CD4-positive, alpha-beta T cell treated with Interleukin-4 for 1 hour (primary cell): ENCODE measurements at regions not wholly inside any gene's neighbourhood (a gene's known extent, or its start where the extent isn't known, plus 50 kb on each side); places are given as distances from the start of the nearest gene placed in this dataset.
"Not testable (repeated sequence)": the region's sequence is repeated elsewhere in the genome, so short reads cannot be mapped to it uniquely, and the experiment has no call there.

ENCODE experiments used
- DNase-seq, 2 donors: peaks; one replicate each; pipeline ENCODE4 v3.0.0-alpha.2; 2020 to 2022

DNA sequence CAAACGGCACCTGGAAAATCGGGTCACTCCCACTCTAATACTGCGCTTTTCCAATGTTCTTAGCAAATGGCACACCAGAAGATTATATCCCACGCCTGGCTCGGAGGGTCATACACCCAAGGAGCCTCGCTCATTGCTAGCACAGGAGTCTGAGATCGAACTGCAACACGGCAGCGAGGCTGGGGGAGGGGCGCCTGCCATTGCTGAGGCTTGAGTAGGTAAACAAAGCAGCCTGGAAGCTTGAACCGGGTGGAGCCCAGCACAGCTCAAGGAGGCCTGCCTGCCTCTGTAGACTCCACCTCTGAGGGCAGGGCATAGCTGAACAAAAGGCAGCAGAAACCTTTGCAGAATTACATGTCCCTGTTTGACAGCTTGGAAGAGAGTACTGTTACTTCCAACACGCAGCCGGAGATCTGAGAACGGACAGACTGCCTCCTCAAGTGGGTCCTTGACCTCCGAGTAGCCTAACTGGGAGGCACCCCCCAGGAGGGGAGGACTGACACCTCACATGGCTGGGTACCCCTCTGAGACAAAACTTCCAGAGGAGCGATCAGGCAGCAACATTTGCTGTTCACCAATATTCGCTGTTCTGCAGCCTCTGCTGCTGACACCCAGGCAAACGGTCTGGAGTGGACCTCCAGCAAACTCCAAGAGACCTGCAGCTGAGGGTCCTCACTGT is 472.3 kb upstream of the PHF14 start:
- not testable (repeated sequence) for DNase-seq

DNA sequence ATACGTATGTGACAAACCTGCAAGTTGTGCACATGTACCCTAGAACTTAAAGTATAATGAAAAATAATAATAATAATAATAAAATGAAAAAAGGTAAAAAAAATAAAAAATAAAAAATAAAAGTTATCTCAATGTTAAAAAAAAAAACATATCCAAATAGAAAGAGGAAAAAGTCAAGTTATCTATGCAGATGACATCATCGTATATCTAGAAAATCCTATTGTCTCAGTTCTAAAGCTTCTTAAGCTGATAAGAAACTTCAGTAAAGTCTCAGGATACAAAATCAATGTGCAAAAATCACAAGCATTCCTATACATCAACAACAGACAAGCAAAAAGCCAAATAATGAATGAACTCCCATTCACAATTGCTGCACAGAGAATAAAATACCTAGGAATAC is 466.6 kb upstream of the PHF14 start:
- DNase-seq, result no peak

DNA sequence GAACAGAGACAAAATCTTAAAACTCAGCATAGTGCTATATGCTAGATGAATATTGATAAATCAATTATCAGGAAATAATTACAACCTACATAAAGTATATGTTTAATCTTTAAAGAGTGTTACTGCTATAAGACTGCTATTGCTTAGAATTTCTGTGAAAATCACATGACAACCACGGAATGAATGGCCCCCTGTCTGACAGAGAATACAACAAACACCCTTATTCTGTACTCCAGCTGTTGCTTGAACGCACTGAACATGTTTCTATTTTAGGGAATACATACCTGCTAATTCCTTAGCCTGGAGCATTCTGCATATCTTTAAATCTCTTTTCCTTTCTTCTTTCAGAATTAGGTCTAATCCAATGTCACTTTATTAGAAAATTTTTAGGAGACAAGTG is 452.4 kb upstream of the PHF14 start:
- no peak for DNase-seq

DNA sequence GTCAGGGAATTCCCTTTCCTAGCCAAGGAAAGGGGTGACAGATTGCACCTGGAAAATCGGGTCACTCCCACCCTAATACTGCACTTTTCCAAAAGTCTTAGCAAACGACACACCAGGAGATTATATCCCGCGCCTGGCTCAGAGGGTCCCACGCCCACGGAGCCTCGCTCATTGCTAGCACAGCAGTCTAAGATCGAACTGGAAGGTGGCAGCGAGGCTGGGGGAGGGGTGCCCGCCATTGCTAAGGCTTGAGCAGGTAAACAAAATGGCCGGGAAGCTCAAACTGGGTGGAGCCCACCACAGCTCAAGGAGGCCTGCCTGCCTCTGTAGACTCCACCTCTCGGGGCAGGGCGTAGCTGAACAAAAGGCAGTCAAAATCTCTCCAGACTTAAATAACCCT is 440.2 kb upstream of the PHF14 start:
- DNase-seq, result not testable (repeated sequence)

DNA sequence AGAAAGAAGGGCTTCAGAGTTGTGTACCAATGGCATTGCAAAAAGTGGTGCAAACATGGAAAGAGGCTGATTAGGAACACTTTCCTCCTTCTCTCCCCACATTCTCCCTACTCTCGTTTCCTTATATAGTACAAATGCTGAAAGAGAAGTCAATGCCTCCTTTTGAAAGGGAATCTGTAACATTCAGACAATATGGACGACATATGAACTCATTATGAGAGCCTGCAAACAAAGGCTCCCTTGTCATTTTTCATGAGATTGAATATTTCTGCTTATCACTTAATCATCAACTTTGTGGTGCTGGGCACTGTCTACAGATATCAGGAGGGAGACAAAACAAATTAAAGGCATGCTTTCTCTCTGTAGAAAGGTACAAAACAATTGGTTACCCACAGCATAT is 437.1 kb upstream of the PHF14 start:
- DNase-seq, result no peak

DNA sequence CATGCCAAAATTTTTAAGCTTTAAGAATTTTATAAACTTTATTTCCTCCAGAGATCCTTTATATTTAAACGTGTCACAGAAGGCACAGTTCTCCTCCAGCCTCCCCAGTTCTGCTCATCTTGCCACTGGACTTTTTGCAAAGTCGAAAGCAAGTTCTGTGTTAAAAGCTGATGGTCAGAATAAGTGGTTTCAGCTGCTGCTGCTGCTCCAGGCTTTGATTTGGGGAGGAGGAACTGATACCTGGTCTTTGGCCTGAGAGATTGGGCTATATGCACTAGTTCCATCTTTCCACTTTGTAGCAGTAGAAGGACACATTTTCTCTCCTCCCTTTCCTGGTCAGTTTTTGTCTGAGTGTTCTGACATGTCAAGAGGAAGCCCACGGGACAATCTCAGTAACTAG is 435.9 kb upstream of the PHF14 start:
- DNase-seq, result no peak

DNA sequence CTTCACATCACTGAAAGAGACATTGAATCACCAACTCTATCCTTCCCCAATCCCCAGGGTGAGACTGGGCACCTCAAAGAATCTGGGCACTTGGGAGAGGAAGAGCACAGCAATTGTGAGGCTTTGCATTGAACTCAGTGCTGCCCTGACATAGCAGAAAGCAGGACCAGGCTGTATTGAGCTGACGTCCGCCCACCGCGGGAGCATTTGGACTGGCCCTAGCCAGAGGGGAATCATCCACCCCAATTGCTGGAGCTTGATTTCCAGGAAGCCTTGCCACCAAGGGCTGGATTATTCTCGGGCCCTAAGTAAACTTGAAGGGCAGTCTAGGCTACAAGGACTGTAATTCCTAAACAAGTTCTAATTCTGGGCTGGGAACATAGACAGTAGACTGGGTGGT is 416.3 kb upstream of the PHF14 start:
- no peak for DNase-seq

DNA sequence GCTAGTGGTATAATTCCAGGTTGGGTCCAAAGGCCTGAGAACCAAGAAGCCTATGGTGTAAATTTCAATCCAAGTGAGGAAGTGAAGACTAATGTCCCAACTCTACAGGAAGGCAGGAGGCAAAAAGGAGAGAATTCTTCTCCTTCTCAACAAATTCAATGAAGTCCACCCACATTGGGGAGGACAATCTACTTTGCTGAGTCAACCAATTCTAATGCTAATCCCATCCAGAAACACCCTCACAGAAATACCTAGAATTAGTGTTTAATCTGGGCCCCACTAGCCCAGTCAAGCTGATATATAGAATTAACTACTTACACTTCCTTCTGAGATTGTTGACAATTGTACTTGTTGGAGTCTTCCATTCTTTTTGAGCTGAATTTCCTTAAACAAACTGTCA is 413.2 kb upstream of the PHF14 start:
- no peak for DNase-seq

DNA sequence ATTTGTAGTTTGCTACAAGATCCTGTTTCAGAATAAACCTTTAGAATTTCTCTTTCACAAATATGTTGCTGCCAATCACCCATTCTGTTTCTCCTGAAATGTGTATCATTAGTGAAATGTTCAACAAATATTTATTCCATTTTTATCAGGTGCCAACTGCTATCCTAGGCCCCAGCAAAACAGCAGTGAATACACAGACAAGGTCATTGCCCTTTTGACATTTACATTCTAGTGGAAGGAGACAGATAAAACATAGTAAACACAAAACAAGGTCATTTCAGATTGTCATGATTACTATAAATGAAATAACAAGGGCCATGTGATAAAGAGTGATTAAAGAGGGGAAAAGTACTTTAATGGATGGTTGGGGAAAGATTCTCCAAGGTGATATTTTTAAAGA is 404.8 kb upstream of the PHF14 start:
- no peak for DNase-seq

DNA sequence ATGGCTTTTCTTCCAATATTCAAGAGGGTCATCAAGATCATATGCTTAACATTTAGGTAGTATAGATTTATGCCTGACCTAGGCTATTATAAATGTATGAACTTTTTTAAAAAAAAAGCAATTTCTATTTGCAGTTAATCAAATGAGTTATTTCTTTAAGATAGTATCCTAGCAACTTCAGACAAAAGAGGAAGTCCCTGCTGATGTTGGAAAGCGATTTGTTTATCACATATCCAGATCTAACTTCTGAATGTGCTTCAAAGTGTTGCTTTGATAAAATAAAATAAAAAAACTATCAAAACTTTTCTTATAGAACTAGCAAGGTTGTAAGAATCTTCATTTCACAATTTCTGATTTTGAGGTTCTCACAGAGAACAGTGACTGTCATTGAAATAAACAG is 401.9 kb upstream of the PHF14 start:
- no peak for DNase-seq

DNA sequence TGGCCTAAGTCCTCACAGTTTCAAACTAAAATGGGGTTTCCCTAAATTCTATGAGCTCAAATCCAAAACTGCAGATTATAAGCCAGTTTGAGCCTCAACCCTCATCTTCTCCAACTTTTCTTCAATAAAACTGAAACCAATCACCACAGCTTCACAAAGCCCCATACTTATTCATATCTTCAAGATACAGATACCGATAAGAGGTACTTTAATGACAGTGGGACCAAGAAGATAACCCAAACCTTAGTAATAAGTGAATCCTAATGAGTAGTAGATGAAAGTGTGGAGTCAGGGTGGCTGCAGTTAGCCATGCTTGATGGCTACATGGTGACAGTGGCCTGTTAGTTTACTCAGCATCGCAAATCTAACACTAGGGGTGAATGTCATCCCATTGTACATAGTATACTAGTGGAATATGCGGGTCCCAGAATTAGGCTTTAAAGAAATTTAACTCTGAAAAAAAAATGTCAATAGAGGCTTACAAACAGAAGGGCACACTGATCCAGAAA is 395.8 kb upstream of the PHF14 start:
- no peak for DNase-seq

DNA sequence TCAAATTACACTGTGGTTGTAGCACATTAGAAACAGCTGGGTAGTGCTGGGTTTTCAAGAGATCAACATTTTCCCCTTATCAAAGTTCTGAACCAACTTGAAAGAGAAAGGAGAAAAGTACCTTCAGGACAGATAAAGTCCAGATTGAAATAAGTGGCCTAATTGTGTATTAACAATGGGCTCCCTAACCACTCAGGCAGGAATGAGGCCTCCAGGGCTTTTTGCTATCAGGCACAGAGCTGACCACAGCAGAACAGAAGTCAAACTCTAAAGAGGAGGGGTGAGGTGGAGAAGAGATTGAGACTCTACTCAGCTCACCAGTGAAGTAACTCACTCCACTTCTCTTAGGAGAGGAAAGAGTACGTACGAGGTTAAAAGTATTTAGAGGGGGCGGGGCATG is 394.1 kb upstream of the PHF14 start:
- no peak for DNase-seq

DNA sequence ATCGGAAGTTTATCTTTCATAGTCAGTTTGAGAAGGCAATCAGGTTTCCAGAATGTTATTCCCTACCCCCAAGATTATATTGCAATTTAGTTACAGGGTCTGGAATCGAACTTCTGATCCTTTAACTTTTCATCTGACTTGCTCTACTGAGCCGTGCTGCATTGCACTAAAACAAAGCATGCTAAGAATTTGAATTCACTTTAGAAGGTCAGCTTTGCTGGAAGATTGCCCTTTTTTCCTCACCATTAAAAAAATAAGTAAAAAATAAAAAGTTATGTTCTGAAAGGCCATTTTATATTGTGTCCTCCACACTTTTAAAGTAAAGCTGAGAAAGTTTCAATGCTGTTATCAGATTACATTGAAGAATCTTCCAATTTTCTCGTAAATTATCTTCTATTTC is 388.8 kb upstream of the PHF14 start:
- DNase-seq, result no peak

DNA sequence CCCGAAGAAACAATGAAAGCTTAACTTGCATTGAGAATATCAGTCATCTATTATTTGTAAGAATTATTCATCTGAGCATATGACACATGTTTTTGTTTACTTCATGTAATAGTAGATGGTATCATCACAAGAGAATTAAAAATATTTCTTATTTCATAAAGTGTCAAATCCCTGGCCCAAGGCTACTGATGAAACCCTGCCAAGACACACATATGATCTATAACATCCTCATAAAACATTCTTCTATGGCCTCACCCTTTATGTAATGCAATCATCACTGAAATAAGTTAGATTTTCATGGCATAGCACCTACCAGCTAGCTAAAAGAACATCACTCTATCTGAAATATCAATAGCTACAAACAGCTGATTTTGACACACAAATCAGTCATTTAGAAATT is 385.6 kb upstream of the PHF14 start:
- DNase-seq, result no peak

DNA sequence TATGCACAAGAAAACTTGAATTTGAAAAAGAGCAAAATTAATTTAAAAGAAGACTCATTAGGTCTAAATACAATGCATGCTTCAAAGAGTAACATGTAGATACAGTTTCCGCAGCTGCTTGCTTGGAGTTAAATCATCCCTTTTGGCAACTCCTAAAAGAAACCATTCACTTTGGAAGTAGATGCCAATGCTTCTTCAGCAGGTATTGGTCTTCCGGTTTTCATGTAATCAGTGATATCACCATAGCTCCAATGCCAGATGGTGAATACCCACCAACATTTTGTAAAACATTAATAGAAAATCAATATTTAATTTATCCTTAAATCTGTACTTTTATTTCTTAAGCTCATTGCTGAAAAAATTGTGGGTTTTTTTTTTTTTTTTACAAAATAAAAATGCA is 381.1 kb upstream of the PHF14 start:
- DNase-seq, result no peak

DNA sequence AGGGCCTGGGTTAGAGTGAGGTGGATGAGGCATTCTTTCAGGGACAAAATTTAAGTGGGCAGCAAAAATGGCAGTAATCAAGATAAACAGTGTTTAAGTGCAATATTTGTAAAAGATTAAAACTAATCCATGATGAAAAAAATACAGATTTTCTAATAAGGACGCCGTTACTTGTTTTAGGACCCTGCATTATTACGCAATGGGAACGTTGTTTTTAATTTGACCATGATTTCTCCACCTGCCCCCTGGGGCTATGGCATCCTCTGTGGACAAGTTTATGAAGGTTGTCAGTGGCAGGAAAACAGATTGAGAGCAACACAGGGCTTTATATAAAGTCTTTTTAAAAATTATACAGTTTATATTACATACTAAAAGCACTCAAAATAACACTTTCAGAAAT is 380.6 kb upstream of the PHF14 start:
- DNase-seq, result no peak

DNA sequence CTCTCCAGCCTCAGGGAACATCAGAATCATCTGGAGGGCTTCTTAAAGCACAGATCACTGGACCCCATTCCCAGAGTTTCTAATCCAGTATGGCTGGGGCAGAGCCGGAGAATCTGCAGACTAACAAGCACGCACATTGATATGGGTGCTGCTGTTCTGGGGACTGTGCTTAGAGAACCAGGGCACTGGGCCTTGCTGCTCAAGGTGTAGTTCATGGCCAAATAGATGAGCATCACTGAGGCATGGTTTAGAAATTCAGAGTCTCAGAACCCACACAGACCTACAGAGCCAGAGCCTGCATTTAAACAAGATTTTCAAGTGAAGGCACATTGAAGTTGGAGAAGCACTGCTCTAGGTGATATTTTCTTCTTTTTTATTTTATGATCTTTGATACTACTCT is 376.8 kb upstream of the PHF14 start:
- DNase-seq, result no peak

DNA sequence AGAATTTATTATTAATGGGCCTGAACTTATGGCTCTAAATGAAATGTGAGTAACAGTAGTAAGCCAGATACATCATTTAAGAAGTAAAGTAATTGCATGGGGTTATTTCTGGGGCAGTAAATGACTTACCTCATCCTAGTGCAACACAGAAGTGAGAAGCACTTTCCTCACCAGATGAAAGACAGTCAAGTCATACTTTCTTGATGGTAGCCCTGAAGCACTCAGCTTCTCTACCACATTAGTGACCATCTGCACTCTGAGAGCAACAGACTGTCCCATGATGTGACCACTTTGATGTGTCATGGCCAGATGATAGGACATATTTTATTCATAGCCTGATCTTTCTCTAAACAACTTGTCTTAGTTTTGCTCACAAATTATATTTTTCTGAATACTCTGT is 369.5 kb upstream of the PHF14 start:
- no peak for DNase-seq

DNA sequence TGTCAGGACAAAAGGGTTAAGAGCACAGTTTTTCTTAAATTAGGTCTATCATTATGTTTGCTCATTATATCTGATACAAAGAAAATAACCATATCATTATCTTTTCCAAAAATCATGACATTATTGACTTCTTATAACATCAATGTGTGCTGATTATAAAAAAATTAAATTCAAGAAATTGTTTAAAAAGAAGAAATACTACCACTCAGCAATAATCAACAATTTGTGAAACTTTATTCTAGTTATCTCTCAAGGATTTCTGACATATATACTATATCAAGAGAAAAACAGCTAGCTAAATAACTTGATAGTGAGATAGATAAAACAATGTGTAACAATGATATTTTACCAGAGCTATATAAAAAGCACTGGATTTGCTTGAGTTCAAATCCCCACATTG is 360.7 kb upstream of the PHF14 start:
- no peak for DNase-seq

DNA sequence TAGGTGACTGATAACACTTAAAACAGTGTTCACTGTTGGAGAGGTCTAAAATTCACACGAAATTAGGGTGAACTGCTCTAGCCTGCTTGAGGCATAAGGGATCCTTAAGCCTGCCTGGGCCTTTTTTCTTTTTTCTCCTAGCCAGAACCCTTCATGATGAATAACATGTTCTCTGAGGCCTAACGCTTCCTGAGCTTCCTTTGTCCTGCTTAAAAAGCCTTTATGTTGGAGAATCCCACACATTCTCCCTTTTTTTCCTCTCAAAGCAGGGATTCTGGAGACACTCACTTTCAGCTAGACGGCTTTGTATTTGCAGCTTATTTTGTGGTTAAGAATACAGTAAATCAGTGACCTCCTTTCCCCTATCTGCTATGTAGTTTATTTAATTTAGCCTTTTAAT is 354.7 kb upstream of the PHF14 start:
- DNase-seq, result no peak

DNA sequence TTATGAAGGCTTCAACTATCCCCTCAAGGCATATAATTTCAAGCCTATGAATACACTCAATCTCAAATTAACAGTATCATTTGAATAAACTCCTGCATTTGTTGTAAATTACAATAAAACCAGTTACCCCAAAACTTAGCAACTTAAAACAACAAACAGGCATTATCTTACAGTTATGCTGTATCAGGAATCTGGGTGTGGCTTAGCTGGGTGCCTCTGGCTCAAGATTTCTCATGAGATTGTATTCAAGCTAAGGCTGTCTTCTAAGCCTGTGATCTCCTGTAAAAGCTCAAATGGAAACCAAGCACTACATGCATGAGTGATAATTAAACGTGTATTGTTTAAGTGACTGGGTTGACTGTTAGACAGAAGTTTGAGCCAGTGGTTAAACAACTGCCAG is 341.0 kb upstream of the PHF14 start:
- no peak for DNase-seq

DNA sequence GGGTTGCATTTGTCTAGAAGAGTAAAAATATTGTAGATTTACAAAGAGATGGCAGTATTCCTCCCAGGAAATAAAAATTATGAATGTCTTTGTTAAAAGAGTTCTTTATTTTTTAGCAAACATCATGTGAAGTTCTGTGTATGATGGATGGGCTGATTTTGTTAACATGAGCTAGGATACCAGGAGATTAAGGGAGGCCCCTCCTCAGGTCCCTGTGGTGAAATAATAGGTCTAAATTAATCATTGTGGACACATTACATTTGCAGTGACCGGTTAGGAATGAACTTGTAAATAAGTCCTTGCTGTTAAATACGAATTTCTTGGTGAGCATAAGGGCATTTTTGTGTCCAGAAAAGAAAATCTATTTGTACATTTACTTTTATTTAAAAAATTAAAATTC is 339.4 kb upstream of the PHF14 start:
- DNase-seq, result no peak

DNA sequence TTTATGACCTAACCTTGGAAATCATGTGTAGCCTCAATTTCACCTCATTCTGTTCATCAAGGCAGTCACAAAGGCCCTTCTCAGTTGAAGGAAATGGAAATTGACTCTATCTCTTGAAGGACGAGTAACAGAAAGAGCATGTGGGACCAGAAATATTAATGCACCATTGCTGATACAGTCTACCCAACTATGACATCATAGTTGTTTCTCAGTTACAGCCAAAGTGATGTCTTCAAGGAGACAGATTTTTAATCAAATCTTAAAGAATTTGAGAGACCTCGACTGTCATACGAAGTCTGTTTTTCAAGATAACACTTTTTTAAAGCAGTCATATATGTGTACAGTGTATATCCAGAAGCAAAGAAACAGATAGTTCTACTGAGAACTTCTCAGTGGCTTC is 335.7 kb upstream of the PHF14 start:
- DNase-seq, result no peak

DNA sequence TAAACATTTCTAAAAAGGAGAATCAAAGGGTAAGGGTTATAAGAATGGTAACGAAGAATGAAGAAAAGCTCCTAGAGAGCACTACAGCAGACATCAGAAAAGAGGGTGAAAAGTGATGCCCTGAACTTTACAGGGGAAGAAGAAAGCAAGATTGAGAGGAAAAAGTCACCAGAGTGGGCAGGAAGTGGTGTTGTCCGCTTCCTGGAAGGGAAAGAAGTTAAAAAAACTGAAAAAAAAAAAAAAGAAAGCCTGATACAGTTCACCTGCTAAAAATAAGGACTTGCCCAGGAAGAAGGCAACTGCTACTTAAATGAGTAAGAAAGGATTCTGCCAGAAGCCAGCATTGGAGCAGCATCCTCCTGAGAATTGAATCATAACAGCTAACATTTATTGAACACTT is 330.1 kb upstream of the PHF14 start:
- peak in 1 of 2 donors; percentile 8 for DNase-seq

DNA sequence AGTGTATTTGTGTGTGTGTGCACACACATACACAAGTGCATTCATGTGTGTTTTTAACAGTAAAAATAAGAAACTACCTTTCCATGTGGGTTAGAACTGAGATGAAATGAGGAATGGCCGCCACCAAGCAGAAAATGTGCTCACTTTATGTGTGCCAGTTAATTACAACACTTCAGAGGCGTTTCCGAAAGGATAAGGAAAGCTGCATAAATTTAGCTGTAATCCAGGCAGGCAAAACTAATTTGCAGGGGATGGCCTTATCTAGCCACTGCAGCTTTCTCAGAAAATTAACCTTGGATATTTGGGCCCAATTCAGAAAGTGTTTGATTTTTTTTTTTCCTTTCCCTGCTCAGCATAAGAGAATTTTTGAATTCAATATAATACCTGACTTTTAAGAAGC is 328.8 kb upstream of the PHF14 start:
- no peak for DNase-seq

DNA sequence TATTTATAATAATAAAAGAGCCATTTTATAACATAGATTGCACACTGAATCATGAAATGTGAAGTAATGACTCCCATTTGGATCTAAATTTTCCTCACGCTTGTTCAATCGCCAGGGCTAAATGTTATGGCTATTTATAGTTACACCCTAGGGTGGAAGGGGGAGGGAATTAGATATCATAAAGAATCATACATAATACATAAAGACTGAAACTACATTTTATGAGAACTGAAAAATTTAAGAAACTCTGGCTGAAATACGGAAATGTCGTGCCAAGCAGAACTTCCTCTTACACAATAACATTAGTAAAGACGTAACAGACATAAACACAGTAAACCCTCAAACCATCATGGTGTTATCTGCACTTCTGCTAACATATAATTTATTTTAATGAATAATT is 327.5 kb upstream of the PHF14 start:
- no peak for DNase-seq
